CD14-positive monocyte (primary cell): ENCODE measurements at regions not wholly inside any gene's neighbourhood (a gene's known extent, or its start where the extent isn't known, plus 50 kb on each side); places are given as distances from the start of the nearest gene placed in this dataset.

Source experiments
- DNase-seq, 3 donors: peaks; one replicate each; pipeline ENCODE4 v3.0.0-alpha.2; 2011 to 2022
- H2AFZ ChIP-seq: 2 replicates; pipeline ENCODE4 v1.6.0; 2012; ENCODE audit warnings: mild to moderate bottlenecking, low read depth, low read length, inconsistent platforms; ENCODE audit not compliant: insufficient read depth, poor library complexity, severe bottlenecking
- H3K27ac ChIP-seq, 2 donors: 1 replicate in 1 of 2; 2 replicates in 1 of 2; pipeline ENCODE4 v1.5.1; 2012 to 2013; ENCODE audit warnings: low read length in 2 of 2, control low read depth in 1 of 2, inconsistent platforms in 1 of 2, low read depth in 1 of 2, mild to moderate bottlenecking in 1 of 2
- H3K27me3 ChIP-seq, 2 donors: one replicate each; pipeline versions ENCODE4 v1.6.0 to v1.6.1; 2011 to 2013; ENCODE audit warnings: low read length in 2 of 2; ENCODE audit not compliant: control insufficient read depth in 2 of 2, insufficient read depth in 2 of 2
- H3K36me3 ChIP-seq, 2 donors: replicated peaks in 1 of 2; 1 replicate in 1 of 2; 2 replicates in 1 of 2; pipeline versions ENCODE4 v1.5.1 to v1.6.1; 2012 to 2013; ENCODE audit warnings: low read length in 2 of 2, control low read depth in 1 of 2, inconsistent platforms in 1 of 2, mild to moderate bottlenecking in 1 of 2; ENCODE audit not compliant: insufficient read depth in 2 of 2, control insufficient read depth in 1 of 2
- H3K4me1 ChIP-seq, 2 donors: 1 replicate in 1 of 2; 2 replicates in 1 of 2; pipeline versions ENCODE4 v1.5.1 to v1.6.1; 2012 to 2013; ENCODE audit warnings: low read length in 2 of 2, control low read depth in 1 of 2, inconsistent platforms in 1 of 2, mild to moderate bottlenecking in 1 of 2, moderate library complexity in 1 of 2; ENCODE audit not compliant: insufficient read depth in 2 of 2, control insufficient read depth in 1 of 2
- H3K4me2 ChIP-seq: replicated peaks from 2 replicates; pipeline ENCODE3; 2012; ENCODE audit warnings: low read length, moderate library complexity, mild to moderate bottlenecking; ENCODE audit not compliant: poor library complexity, severe bottlenecking; ENCODE audit errors: extremely low read depth
- H3K4me3 ChIP-seq, 3 experiments: fragments of 200-600 bp in 1 of 3; sonication (generic) in 1 of 3; replicated peaks in 1 of 3; 1 replicate in 2 of 3; 2 replicates in 1 of 3; pipeline ENCODE4 v1.5.1; 2011 to 2013; ENCODE audit warnings: low read length in 3 of 3, mild to moderate bottlenecking in 3 of 3, control low read depth in 2 of 3, low read depth in 2 of 3, inconsistent platforms in 1 of 3, moderate library complexity in 1 of 3
- H3K79me2 ChIP-seq: 2 replicates; pipeline ENCODE4 v1.6.0; 2012; ENCODE audit warnings: mild to moderate bottlenecking, control low read depth, inconsistent platforms, low read length, moderate library complexity; ENCODE audit not compliant: insufficient read depth
- H3K9ac ChIP-seq: 2 replicates; pipeline ENCODE4 v1.6.0; 2017; ENCODE audit warnings: low read length, mild to moderate bottlenecking; ENCODE audit not compliant: insufficient read depth, poor library complexity, severe bottlenecking
- H3K9me3 ChIP-seq, 2 donors: replicated peaks in 1 of 2; 1 replicate in 1 of 2; 2 replicates in 1 of 2; pipeline versions ENCODE4 v1.5.1 to v1.6.1; 2012 to 2013; ENCODE audit warnings: low read length in 2 of 2, control low read depth in 1 of 2; ENCODE audit not compliant: control insufficient read depth in 1 of 2, insufficient read depth in 1 of 2
- H4K20me1 ChIP-seq: 2 replicates; pipeline ENCODE4 v1.6.0; 2012; ENCODE audit warnings: mild to moderate bottlenecking, low read length, control low read depth, moderate library complexity; ENCODE audit not compliant: insufficient read depth
- H3K27ac Mint-ChIP-seq, 7 donors: one replicate each; pipeline ENCODE4 v1.8.0; 2020; ENCODE audit warnings: mild to moderate bottlenecking in 7 of 7, mixed read lengths in 7 of 7, moderate library complexity in 6 of 7, inconsistent platforms in 2 of 7
- H3K27me3 Mint-ChIP-seq, 3 donors: one replicate each; pipeline ENCODE4 v1.8.0; 2021 to 2022; ENCODE audit warnings: low read depth in 3 of 3, mild to moderate bottlenecking in 3 of 3, mixed read lengths in 3 of 3, moderate library complexity in 3 of 3, inconsistent platforms in 1 of 3
- H3K36me3 Mint-ChIP-seq, 2 donors: one replicate each; pipeline ENCODE4 v1.8.0; 2020; ENCODE audit warnings: mixed read lengths in 2 of 2, inconsistent platforms in 1 of 2, mild to moderate bottlenecking in 1 of 2
- H3K4me1 Mint-ChIP-seq: one replicate; pipeline ENCODE4 v1.8.0; 2020; ENCODE audit warnings: mild to moderate bottlenecking, mixed read lengths
- H3K4me3 Mint-ChIP-seq, 2 donors: one replicate each; pipeline ENCODE4 v1.8.0; 2020; ENCODE audit warnings: mild to moderate bottlenecking in 2 of 2, mixed read lengths in 2 of 2, moderate library complexity in 1 of 2
- H3K9me3 Mint-ChIP-seq, 7 donors: one replicate each; pipeline ENCODE4 v1.8.0; 2020 to 2022; ENCODE audit warnings: mixed read lengths in 7 of 7, mild to moderate bottlenecking in 6 of 7, moderate library complexity in 6 of 7, inconsistent platforms in 2 of 7
- CTCF ChIP-seq: fragments of 200-600 bp; IDR thresholded peaks from one replicate; pipeline ENCODE4 v1.8.0; 2022; ENCODE audit warnings: antibody characterized with exemption, mild to moderate bottlenecking
- WGBS: methylation state at CpG from one replicate; pipeline ENCODE4 v1.1.5; 2013; ENCODE audit warnings: missing lambda C conversion rate; ENCODE audit not compliant: insufficient coverage; 5-methylcytosine and 5-hydroxymethylcytosine counted together
- intact Hi-C, 2 donors: fragments of 100-400 bp; cut with micrococcal nuclease; formaldehyde crosslinking; loops; one replicate each; pipeline versions ENCODE4 v1.15.0 to v1.15.1; 2023

DNA sequence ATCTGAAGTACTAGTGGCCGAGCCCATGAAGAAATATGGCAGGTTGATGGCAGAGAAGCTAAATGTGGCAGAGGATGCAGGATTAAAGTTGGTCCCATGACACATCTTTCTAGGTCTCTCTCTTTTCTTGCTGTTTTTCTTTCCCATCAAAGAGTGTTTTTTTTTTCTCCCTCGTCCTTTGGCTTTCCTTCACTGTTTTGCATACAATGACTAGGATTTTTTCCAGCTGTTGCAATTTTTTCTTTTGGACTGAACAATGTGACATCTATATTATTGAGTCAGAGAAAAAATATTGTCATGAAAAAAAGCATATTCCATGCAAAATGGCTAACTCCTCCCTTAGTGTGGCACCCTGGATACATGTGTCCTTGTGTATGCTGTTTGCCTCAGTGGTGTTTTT lies 939.5 kb upstream of the FANCL start:
- Mint-ChIP-seq H3K27ac (no peak overlapping the region), H3K4me3 (no peak overlapping the region), H3K9me3 (no peaks in the 10 kb centered on the region), H3K4me1 (peaks cover 6% of the 10 kb centered on the region), H3K36me3 (no peaks in the 10 kb centered on the region), H3K27me3 (peaks cover 0 to 2% (median 1%) of the 10 kb centered on the region in 3 donors)
- no peaks in the 10 kb centered on the region for H3K9me3 ChIP-seq
- intact Hi-C loops: no loop called here
- no peak for DNase-seq
- no peaks in the 10 kb centered on the region for H3K79me2 ChIP-seq
- H2AFZ ChIP-seq: no peak overlapping the region
- no peak overlapping the region for H3K9ac ChIP-seq
- no peak overlapping the region for H3K27ac ChIP-seq
- no peaks in the 10 kb centered on the region for H3K36me3 ChIP-seq
- H3K4me2 ChIP-seq: no peak overlapping the region
- no peaks in the 10 kb centered on the region for H3K4me1 ChIP-seq
- no peaks in the 10 kb centered on the region for H4K20me1 ChIP-seq
- no peaks in the 10 kb centered on the region for H3K27me3 ChIP-seq
- TF ChIP-seq CTCF: no peak
- no peak overlapping the region for H3K4me3 ChIP-seq
- 86% methylated on average over 1 of the region's 2 CpGs for WGBS

- Mint-ChIP-seq H3K27me3 (peaks cover 0 to 2% (median 1%) of the 10 kb centered on the region in 3 donors), H3K4me3 (no peak overlapping the region), H3K9me3 (no peaks in the 10 kb centered on the region), H3K4me1 (peaks cover 6% of the 10 kb centered on the region), H3K36me3 (no peaks in the 10 kb centered on the region), H3K27ac (no peak overlapping the region)
- Histone ChIP-seq H2AFZ (no peak overlapping the region), H3K36me3 (no peaks in the 10 kb centered on the region), H3K27me3 (no peaks in the 10 kb centered on the region), H3K27ac (no peak overlapping the region), H3K9me3 (no peaks in the 10 kb centered on the region), H3K9ac (no peak overlapping the region), H3K4me3 (no peak overlapping the region), H4K20me1 (no peaks in the 10 kb centered on the region), H3K4me1 (no peaks in the 10 kb centered on the region), H3K79me2 (no peaks in the 10 kb centered on the region), H3K4me2 (no peak overlapping the region)
- 100% methylated on average over 1 of the region's 6 CpGs for WGBS
- intact Hi-C loops: no loop called here
- no peak for TF ChIP-seq CTCF
- DNase-seq: no peak
Measured at GRCh38 chr2:59180111-59180510, 939.0 kb upstream of the FANCL start.
